Brain microvascular endothelial cell (primary cell): ENCODE measurements at regions not wholly inside any gene's neighbourhood (a gene's known extent, or its start where the extent isn't known, plus 50 kb on each side); places are given as distances from the start of the nearest gene placed in this dataset.

Experiments used
- DNase-seq: peaks from one replicate; pipeline ENCODE4 v3.0.0-alpha.2; 2020
- H3K27ac ChIP-seq: fragments of 250-450 bp; sonication (Bioruptor Pico); 2 replicates; pipeline ENCODE4 v1.5.1; 2020; ENCODE audit warnings: mild to moderate bottlenecking, moderate library complexity
- H3K27me3 ChIP-seq: fragments of 250-450 bp; sonication (Bioruptor Pico); replicated peaks from 2 replicates; pipeline ENCODE4 v1.5.1; 2020; ENCODE audit warnings: mild to moderate bottlenecking
- H3K36me3 ChIP-seq: fragments of 250-450 bp; sonication (Bioruptor Pico); replicated peaks from 2 replicates; pipeline ENCODE4 v1.5.1; 2020; ENCODE audit warnings: mild to moderate bottlenecking
- H3K4me3 ChIP-seq: 2 replicates; pipeline ENCODE4 v1.5.1; 2011; ENCODE audit warnings: low read depth, mild to moderate bottlenecking, control low read depth, low read length, moderate library complexity
- in situ Hi-C: cut with HindIII; loops from 2 replicates; pipeline ENCODE4 v1.10.0; 2017; ENCODE audit warnings: low sequenced_read_pairs, low pct_ligation_motif_present
- TF ChIP-seq, protein P1 (sequence below): IDR thresholded peaks from 2 replicates; pipeline ENCODE4 v1.5.1; 2011; ENCODE audit warnings: low read depth, mild to moderate bottlenecking, moderate library complexity, low read length, control low read depth, inconsistent platforms; ENCODE audit errors: missing control alignments

DNA sequence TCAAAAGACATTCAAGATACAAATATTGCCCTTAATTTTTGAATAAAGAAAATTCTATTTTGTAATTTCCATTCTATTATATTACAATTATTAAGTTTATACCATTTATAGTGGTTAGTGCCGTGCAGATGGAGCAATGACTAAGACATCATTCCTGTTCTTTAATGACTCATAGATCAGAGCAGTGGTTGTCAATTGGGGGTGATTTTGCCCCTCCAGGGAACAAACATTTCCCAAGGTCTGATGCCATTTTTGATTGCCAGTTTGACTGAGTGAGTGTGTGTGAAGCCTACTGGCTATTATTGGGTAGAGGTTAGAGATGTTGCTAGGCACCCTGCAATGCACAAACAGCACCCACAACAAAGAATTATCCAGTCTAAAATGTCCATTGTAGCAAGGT, 97.9 kb upstream of the DDIT4L start:
- peak; percentile 52 for DNase-seq
- in situ Hi-C loops: no loop called here
- TF ChIP-seq, protein P1, sequence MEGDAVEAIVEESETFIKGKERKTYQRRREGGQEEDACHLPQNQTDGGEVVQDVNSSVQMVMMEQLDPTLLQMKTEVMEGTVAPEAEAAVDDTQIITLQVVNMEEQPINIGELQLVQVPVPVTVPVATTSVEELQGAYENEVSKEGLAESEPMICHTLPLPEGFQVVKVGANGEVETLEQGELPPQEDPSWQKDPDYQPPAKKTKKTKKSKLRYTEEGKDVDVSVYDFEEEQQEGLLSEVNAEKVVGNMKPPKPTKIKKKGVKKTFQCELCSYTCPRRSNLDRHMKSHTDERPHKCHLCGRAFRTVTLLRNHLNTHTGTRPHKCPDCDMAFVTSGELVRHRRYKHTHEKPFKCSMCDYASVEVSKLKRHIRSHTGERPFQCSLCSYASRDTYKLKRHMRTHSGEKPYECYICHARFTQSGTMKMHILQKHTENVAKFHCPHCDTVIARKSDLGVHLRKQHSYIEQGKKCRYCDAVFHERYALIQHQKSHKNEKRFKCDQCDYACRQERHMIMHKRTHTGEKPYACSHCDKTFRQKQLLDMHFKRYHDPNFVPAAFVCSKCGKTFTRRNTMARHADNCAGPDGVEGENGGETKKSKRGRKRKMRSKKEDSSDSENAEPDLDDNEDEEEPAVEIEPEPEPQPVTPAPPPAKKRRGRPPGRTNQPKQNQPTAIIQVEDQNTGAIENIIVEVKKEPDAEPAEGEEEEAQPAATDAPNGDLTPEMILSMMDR: no peak
- Histone ChIP-seq H3K27me3 (no peaks in the 10 kb centered on the region), H3K27ac (no peak overlapping the region), H3K36me3 (no peaks in the 10 kb centered on the region), H3K4me3 (no peak overlapping the region)

DNA sequence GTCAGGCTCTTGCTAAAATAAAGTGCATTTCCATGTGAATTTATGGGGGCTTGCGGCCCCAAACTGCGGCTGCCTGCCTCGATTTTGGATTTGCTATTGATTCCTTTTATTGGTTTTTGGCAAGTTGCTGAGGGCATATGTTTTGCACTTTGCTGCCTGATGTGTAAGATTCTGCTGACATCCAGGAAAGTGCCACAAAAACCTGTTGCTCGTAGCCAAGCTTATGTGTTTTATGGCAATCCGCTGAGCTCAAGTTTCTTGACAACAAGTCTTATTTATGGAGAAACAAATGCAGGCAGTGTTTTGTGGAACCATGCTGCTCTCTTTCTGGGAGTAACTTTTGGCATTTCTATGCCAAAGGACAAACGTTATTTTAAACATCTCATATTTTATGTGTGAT, 97.3 kb upstream of the DDIT4L start:
- H3K27ac ChIP-seq: no peak overlapping the region
- TF ChIP-seq, protein P1: no peak
- H3K27me3 ChIP-seq: no peaks in the 10 kb centered on the region
- DNase-seq: no peak
- no peak overlapping the region for H3K4me3 ChIP-seq
- no peaks in the 10 kb centered on the region for H3K36me3 ChIP-seq
- in situ Hi-C loops: no loop called here

DNA sequence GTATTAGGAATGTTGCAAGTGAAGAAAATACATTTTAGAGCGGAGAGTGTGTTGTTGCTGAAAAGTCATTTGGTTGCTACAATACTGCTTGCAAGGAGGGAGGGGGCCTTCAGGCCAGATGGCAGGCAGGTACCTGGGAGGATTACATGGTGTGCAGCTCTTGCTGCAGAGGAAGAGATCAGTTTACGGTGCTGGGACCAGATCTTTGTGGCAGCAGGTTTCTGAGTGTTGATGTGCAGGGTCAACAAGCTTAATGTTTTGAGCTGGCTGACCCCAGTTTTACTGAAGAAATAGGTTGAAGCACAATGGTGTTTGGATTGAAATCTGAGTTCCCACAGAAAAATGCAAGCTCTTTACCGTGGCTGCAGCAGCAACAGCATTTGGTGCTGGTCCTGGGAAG, 96.4 kb upstream of the DDIT4L start:
- TF ChIP-seq, protein P1: no peak
- no peaks in the 10 kb centered on the region for H3K36me3 ChIP-seq

DNA sequence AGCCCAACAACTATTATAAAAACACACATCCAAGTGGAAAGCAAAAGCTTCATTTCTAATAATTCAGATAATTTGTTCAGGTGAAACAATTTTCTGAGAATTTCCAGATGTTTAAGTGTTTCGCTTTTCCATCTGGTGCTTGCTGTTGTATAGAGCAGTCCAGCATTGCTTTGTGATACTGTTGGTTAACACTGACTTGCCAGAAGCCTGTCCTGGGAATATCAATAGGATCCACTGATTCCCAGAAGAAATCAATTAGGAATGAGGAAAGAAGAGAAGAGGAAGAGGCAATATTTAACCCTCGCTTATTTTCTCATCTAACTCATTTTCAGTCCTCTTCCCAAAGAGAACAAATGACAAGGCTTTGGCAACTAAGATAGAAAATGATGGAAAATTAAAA, 94.9 kb upstream of the DDIT4L start:
- Histone ChIP-seq H3K27ac (no peak overlapping the region), H3K27me3 (no peaks in the 10 kb centered on the region), H3K36me3 (no peaks in the 10 kb centered on the region), H3K4me3 (no peak overlapping the region)
- TF ChIP-seq, protein P1: no peak
- in situ Hi-C loops: no loop called here
- no peak for DNase-seq

More for the DNA sequence above, 96.4 kb upstream of the DDIT4L start:
- no peak overlapping the region for H3K4me3 ChIP-seq
- in situ Hi-C loops: no loop called here
- no peaks in the 10 kb centered on the region for H3K27me3 ChIP-seq
- DNase-seq: no peak
- H3K27ac ChIP-seq: no peak overlapping the region

DNA sequence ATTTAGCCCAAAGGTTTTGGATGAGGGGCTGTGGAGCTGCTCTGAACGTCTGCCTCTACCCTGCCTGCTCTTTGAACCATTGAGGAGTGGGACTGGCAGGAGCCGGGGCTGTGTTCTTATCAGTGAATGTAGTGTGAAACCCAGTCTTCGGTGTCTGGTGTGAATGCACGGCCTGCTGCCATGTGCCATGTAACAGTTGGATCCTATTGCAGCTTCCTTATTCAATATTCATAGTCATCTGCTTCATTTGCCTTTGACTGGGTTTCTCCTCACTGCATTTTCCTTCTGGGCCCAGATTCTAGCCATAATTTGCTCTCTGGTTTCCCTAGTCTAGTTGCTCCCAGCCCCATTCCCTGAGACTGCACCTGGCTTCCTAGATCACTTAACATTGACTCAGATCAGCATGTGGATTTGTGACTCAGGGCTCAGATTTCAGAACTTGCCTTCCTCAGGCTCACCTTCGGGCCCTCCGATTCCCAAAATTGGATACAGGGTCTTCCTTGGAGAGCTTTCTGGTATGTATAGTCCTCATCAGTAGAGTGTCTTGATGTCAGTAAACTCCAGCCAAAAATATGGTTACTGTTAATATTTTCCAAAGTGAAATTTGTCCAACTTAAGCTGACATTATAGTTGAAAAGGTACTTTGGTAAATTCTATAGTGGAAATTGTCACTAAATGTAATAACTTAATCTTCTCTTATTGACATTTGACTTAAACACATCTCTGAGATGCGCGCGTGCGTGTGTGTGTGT, 94.0 kb upstream of the DDIT4L start:
- Histone ChIP-seq H3K27ac (no peak overlapping the region), H3K4me3 (no peak overlapping the region), H3K36me3 (no peaks in the 10 kb centered on the region), H3K27me3 (no peaks in the 10 kb centered on the region)
- DNase-seq: no peak
- in situ Hi-C loops: no loop called here
- TF ChIP-seq, protein P1: no peak

DNA sequence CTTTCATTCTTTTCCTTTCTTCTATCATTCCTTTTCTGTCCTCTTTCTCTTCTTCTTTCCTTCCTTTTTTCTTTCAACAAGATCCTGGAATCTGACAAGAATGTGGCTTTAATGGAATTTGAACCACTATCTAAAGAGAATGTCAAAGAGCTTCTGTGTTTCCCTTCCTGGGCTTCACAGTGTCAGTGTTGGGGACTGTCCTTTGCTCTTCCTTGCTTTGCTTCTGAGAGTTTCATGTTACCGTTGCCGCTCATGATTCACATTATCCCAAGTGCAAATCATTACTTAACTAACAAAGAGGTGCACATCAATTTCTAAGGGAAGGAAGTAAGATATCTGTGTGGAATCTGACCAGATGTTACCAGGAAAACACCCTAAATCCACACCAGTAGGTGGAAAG, 90.5 kb upstream of the DDIT4L start:
- Histone ChIP-seq H3K27me3 (no peaks in the 10 kb centered on the region), H3K27ac (no peak overlapping the region), H3K36me3 (no peaks in the 10 kb centered on the region), H3K4me3 (no peak overlapping the region)
- no peak for DNase-seq
- in situ Hi-C loops: no loop called here
- TF ChIP-seq, protein P1: no peak
